B cell (primary cell): ENCODE measurements at regions not wholly inside any gene's neighbourhood (a gene's known extent, or its start where the extent isn't known, plus 50 kb on each side); places are given as distances from the start of the nearest gene placed in this dataset.

Experiments
- ATAC-seq: fragments of 200-7000 bp; cut with Tn5 transposase; one replicate; pipeline ENCODE4 v1.10.0; 2021; ENCODE audit warnings: low read depth, mild to moderate bottlenecking, moderate number of reproducible peaks, moderate library complexity
- CTCF ChIA-PET: fragments of 350-600 bp; sonication (Branson Sonifier 250); formaldehyde crosslinking; loops from one replicate; lab custom pipeline; 2021; ENCODE audit warnings: antibody characterized with exemption, inconsistent platforms; lab: Charles Lee
- POLR2A ChIA-PET: fragments of 350-600 bp; sonication (Branson Sonifier 250); formaldehyde crosslinking; loops from one replicate; lab custom pipeline; 2021; ENCODE audit warnings: antibody characterized with exemption; lab: Charles Lee
- DNase-seq: peaks from one replicate; pipeline ENCODE4 v3.0.0; 2013
- H2AFZ ChIP-seq: 2 replicates; pipeline ENCODE4 v1.6.1; 2012; ENCODE audit warnings: mild to moderate bottlenecking, low read depth, low read length; ENCODE audit not compliant: insufficient read depth, poor library complexity, severe bottlenecking
- H3K27ac ChIP-seq, 2 donors: 1 replicate in 1 of 2; 2 replicates in 1 of 2; pipeline ENCODE4 v1.5.1; 2012 to 2013; ENCODE audit warnings: low read length in 2 of 2, mild to moderate bottlenecking in 2 of 2, moderate library complexity in 1 of 2
- H3K27me3 ChIP-seq, 4 experiments: fragments of 200-600 bp in 1 of 4; sonication (generic) in 1 of 4; replicated peaks in 1 of 4; 1 replicate in 2 of 4; 2 replicates in 2 of 4; pipeline versions ENCODE4 v1.6.1 to v1.7.0; 2013 to 2016; ENCODE audit warnings: low read length in 3 of 4, mild to moderate bottlenecking in 2 of 4, mixed read lengths in 1 of 4, moderate library complexity in 1 of 4; ENCODE audit not compliant: insufficient read depth in 4 of 4, control insufficient read depth in 3 of 4; ENCODE audit errors: control extremely low read depth in 1 of 4
- H3K36me3 ChIP-seq, 2 experiments: replicated peaks in 1 of 2; 1 replicate in 1 of 2; 2 replicates in 1 of 2; pipeline versions ENCODE4 v1.6.1 to v1.7.1; 2013; ENCODE audit warnings: low read length in 1 of 2; ENCODE audit not compliant: insufficient read depth in 2 of 2, control insufficient read depth in 1 of 2; ENCODE audit errors: control extremely low read depth in 1 of 2, extremely low read depth in 1 of 2
- H3K4me1 ChIP-seq, 2 donors: fragments of 200-600 bp in 1 of 2; sonication (generic) in 1 of 2; 1 replicate in 1 of 2; 2 replicates in 1 of 2; pipeline versions ENCODE4 v1.5.1 to v1.6.1; 2013 to 2017; ENCODE audit warnings: low read length in 2 of 2; ENCODE audit not compliant: control insufficient read depth in 2 of 2, insufficient read depth in 2 of 2
- H3K4me2 ChIP-seq: replicated peaks from 2 replicates; pipeline ENCODE3; 2012; ENCODE audit warnings: mild to moderate bottlenecking, low read depth, low read length; ENCODE audit not compliant: poor library complexity, severe bottlenecking
- H3K4me3 ChIP-seq, 5 experiments: fragments of 200-600 bp in 1 of 5; sonication (generic) in 1 of 5; 1 replicate in 3 of 5; 2 replicates in 2 of 5; pipeline versions ENCODE4 v1.5.1 to v1.7.0; 2011 to 2016; ENCODE audit warnings: low read length in 4 of 5, mild to moderate bottlenecking in 4 of 5, low read depth in 2 of 5, control low read depth in 1 of 5, moderate library complexity in 1 of 5; ENCODE audit not compliant: insufficient read depth in 1 of 5; ENCODE audit errors: control extremely low read depth in 1 of 5, extremely low read depth in 1 of 5
- H3K79me2 ChIP-seq: fragments of 200-600 bp; sonication (generic); one replicate; pipeline ENCODE4 v1.6.0; 2016; ENCODE audit warnings: low read length; ENCODE audit not compliant: control insufficient read depth, insufficient read depth
- H3K9ac ChIP-seq: fragments of 200-600 bp; sonication (generic); 2 replicates; pipeline ENCODE4 v1.6.1; 2017; ENCODE audit warnings: mild to moderate bottlenecking, low read length, moderate library complexity
- H3K9me3 ChIP-seq, 3 donors: one replicate each; pipeline versions ENCODE4 v1.6.1 to v1.7.1; 2013; ENCODE audit warnings: low read length in 2 of 3; ENCODE audit not compliant: control insufficient read depth in 2 of 3, insufficient read depth in 1 of 3; ENCODE audit errors: control extremely low read depth in 1 of 3
- H4K20me1 ChIP-seq: 2 replicates; pipeline ENCODE4 v1.6.0; 2012; ENCODE audit warnings: mild to moderate bottlenecking, low read length; ENCODE audit not compliant: insufficient read depth, control insufficient read depth, poor library complexity, severe bottlenecking
- H3K27ac Mint-ChIP-seq: one replicate; pipeline ENCODE4 v1.8.0; 2021; ENCODE audit warnings: mixed read lengths
- H3K27me3 Mint-ChIP-seq: one replicate; pipeline ENCODE4 v1.8.0; 2021; ENCODE audit warnings: mixed read lengths
- H3K4me1 Mint-ChIP-seq: one replicate; pipeline ENCODE4 v1.8.0; 2021; ENCODE audit warnings: mixed read lengths
- H3K4me3 Mint-ChIP-seq: one replicate; pipeline ENCODE4 v1.8.0; 2021; ENCODE audit warnings: mixed read lengths
- H3K9me3 Mint-ChIP-seq: one replicate; pipeline ENCODE4 v1.8.0; 2022; ENCODE audit warnings: mixed read lengths; ENCODE audit not compliant: insufficient read depth
- EZH2 ChIP-seq: IDR thresholded peaks from 2 replicates; pipeline ENCODE4 v1.6.1; 2012; ENCODE audit warnings: borderline replicate concordance, low read depth, mild to moderate bottlenecking, moderate library complexity, low read length; ENCODE audit not compliant: insufficient read depth, poor library complexity, severe bottlenecking
- WGBS: methylation state at CpG from one replicate; pipeline ENCODE4 v1.1.5; 2013; ENCODE audit warnings: missing lambda C conversion rate; ENCODE audit not compliant: insufficient coverage; 5-methylcytosine and 5-hydroxymethylcytosine counted together
- intact Hi-C: fragments of 100-400 bp; cut with micrococcal nuclease; formaldehyde crosslinking; loops from one replicate; pipeline ENCODE4 v1.10.0; 2022
- TF ChIP-seq, protein P1 (sequence below): fragments of 200-600 bp; IDR thresholded peaks from one replicate; pipeline ENCODE4 v1.8.0; 2022; ENCODE audit warnings: antibody characterized with exemption, mild to moderate bottlenecking

DNA sequence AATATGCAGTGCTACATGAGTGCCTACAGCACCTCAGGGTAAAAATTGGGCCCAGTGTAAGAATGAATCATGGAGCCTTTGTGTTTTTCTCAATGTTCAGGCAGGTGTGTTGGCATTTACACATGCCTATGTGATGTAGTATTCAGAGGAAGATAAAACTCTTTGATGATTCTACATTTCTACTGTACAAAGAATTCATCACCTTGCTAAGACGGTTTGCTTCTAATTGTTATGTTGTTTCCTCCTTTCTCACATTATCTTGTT, 867.3 kb downstream of the TTLL7 start:
- Histone ChIP-seq H3K9ac (no peak overlapping the region), H3K27ac (no peak overlapping the region), H2AFZ (no peak overlapping the region), H3K27me3 (no peaks in the 10 kb centered on the region), H3K4me3 (no peak overlapping the region), H3K4me2 (no peak overlapping the region), H3K79me2 (no peaks in the 10 kb centered on the region), H3K4me1 (peaks cover 0 to 5% of the 10 kb centered on the region in 2 donors), H4K20me1 (no peaks in the 10 kb centered on the region), H3K9me3 (no peaks in the 10 kb centered on the region), H3K36me3 (no peaks in the 10 kb centered on the region)
- DNase-seq (no peak), ATAC-seq (no peak)
- no peaks in the 10 kb centered on the region for H3K27me3 Mint-ChIP-seq
- CTCF ChIA-PET: no interaction called here
- no peaks in the 10 kb centered on the region for H3K9me3 Mint-ChIP-seq
- H3K4me3 Mint-ChIP-seq: no peak overlapping the region
- peaks cover 7% of the 10 kb centered on the region for H3K4me1 Mint-ChIP-seq
- intact Hi-C loops: no loop called here
- no peak overlapping the region for H3K27ac Mint-ChIP-seq
- TF ChIP-seq EZH2: no peak
- TF ChIP-seq, protein P1, sequence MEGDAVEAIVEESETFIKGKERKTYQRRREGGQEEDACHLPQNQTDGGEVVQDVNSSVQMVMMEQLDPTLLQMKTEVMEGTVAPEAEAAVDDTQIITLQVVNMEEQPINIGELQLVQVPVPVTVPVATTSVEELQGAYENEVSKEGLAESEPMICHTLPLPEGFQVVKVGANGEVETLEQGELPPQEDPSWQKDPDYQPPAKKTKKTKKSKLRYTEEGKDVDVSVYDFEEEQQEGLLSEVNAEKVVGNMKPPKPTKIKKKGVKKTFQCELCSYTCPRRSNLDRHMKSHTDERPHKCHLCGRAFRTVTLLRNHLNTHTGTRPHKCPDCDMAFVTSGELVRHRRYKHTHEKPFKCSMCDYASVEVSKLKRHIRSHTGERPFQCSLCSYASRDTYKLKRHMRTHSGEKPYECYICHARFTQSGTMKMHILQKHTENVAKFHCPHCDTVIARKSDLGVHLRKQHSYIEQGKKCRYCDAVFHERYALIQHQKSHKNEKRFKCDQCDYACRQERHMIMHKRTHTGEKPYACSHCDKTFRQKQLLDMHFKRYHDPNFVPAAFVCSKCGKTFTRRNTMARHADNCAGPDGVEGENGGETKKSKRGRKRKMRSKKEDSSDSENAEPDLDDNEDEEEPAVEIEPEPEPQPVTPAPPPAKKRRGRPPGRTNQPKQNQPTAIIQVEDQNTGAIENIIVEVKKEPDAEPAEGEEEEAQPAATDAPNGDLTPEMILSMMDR: no peak
- POLR2A ChIA-PET: no interaction called here
- WGBS: no CpG with 5 or more reads among the region's 1 CpG

GRCh38 chr1:83130886-83131691, 867.8 kb downstream of the TTLL7 start:
- Histone ChIP-seq H4K20me1 (no peaks in the 10 kb centered on the region), H3K4me1 (peaks cover 0 to 5% of the 10 kb centered on the region in 2 donors), H3K9me3 (peaks cover 0 to 1% (median 0%) of the 10 kb centered on the region in 3 donors), H2AFZ (no peak overlapping the region), H3K79me2 (no peaks in the 10 kb centered on the region), H3K27ac (no peak overlapping the region), H3K4me3 (no peak overlapping the region), H3K9ac (no peak overlapping the region), H3K27me3 (no peaks in the 10 kb centered on the region), H3K4me2 (no peak overlapping the region), H3K36me3 (no peaks in the 10 kb centered on the region)
- H3K27ac Mint-ChIP-seq: no peak overlapping the region
- DNase-seq: no peak
- H3K4me3 Mint-ChIP-seq: no peak overlapping the region
- POLR2A ChIA-PET: no interaction called here
- H3K27me3 Mint-ChIP-seq: no peaks in the 10 kb centered on the region
- WGBS: 86% methylated on average over 1 of the region's 3 CpGs
- no peak for ATAC-seq
- H3K4me1 Mint-ChIP-seq: peaks cover 7% of the 10 kb centered on the region
- H3K9me3 Mint-ChIP-seq: no peaks in the 10 kb centered on the region
- TF ChIP-seq EZH2: no peak
- intact Hi-C loops: no loop called here
- CTCF ChIA-PET: no interaction called here
